MM.1S (cell line): ENCODE measurements at regions not wholly inside any gene's neighbourhood (a gene's known extent, or its start where the extent isn't known, plus 50 kb on each side); places are given as distances from the start of the nearest gene placed in this dataset.

Experiments
- DNase-seq: peaks from one replicate; pipeline ENCODE4 v3.0.0-alpha.2; 2015
- H2AFZ ChIP-seq: fragments of 300-600 bp; sonication (generic); 2 replicates; pipeline ENCODE4 v1.6.0; 2016; ENCODE audit warnings: antibody characterized with exemption, low read length
- H3F3A ChIP-seq: fragments of 300-600 bp; sonication (generic); 2 replicates; pipeline ENCODE4 v1.6.1; 2016; ENCODE audit warnings: mild to moderate bottlenecking, antibody characterized with exemption, low read length, moderate library complexity, mixed read lengths; ENCODE audit not compliant: insufficient read depth
- H3K27ac ChIP-seq: fragments of 300-600 bp; sonication (generic); 2 replicates; pipeline ENCODE4 v1.5.1; 2016; ENCODE audit warnings: mild to moderate bottlenecking, low read length
- H3K27me3 ChIP-seq: fragments of 300-600 bp; sonication (generic); replicated peaks from 2 replicates; pipeline ENCODE4 v1.6.0; 2016; ENCODE audit warnings: low read length; ENCODE audit not compliant: insufficient read depth
- H3K36me3 ChIP-seq: fragments of 300-600 bp; sonication (generic); replicated peaks from 2 replicates; pipeline ENCODE4 v1.6.1; 2016; ENCODE audit warnings: mild to moderate bottlenecking, low read length, mixed read lengths; ENCODE audit not compliant: insufficient read depth
- H3K4me1 ChIP-seq: fragments of 300-600 bp; sonication (generic); 2 replicates; pipeline ENCODE4 v1.6.1; 2016; ENCODE audit warnings: low read length, mixed read lengths
- H3K4me2 ChIP-seq: fragments of 300-600 bp; sonication (generic); 2 replicates; pipeline ENCODE4 v1.6.0; 2016; ENCODE audit warnings: low read depth, low read length
- H3K4me3 ChIP-seq: fragments of 300-600 bp; sonication (generic); 2 replicates; pipeline ENCODE4 v1.5.1; 2016; ENCODE audit warnings: low read length, mixed read lengths
- H3K79me2 ChIP-seq: fragments of 300-600 bp; sonication (generic); 2 replicates; pipeline ENCODE4 v1.6.1; 2016; ENCODE audit warnings: mixed run types, low read length, mixed read lengths
- H3K9ac ChIP-seq: fragments of 300-600 bp; sonication (generic); 2 replicates; pipeline ENCODE4 v1.6.1; 2016; ENCODE audit warnings: low read length, mixed read lengths
- H3K9me2 ChIP-seq: fragments of 300-600 bp; sonication (generic); replicated peaks from 2 replicates; pipeline ENCODE4 v1.6.1; 2016; ENCODE audit warnings: mild to moderate bottlenecking, low read length, mixed read lengths; ENCODE audit not compliant: insufficient read depth
- H3K9me3 ChIP-seq: fragments of 300-600 bp; sonication (generic); replicated peaks from 2 replicates; pipeline ENCODE4 v1.6.1; 2016; ENCODE audit warnings: mild to moderate bottlenecking, low read length, mixed read lengths; ENCODE audit not compliant: insufficient read depth
- H4K20me1 ChIP-seq: fragments of 300-600 bp; sonication (generic); 2 replicates; pipeline ENCODE4 v1.6.1; 2016; ENCODE audit warnings: mild to moderate bottlenecking, low read length, moderate library complexity, mixed read lengths; ENCODE audit not compliant: insufficient read depth
- CTCF ChIP-seq: fragments of 300-600 bp; sonication (generic); IDR thresholded peaks from 2 replicates; pipeline ENCODE4 v1.5.1; 2016; ENCODE audit warnings: antibody characterized with exemption, low read length, mixed read lengths
- EZH2 ChIP-seq: fragments of 300-600 bp; sonication (generic); optimal IDR thresholded peaks from 2 replicates; pipeline ENCODE3; 2017; ENCODE audit warnings: low read depth, mild to moderate bottlenecking, antibody characterized with exemption, low read length, mixed read lengths
- EZH2phosphoT487 ChIP-seq: fragments of 300-600 bp; sonication (generic); IDR thresholded peaks from 2 replicates; pipeline ENCODE4 v1.6.1; 2018; ENCODE audit warnings: antibody characterized with exemption, low read length

- H3K27ac ChIP-seq: no peak overlapping the region
- no peaks in the 10 kb centered on the region for H3K36me3 ChIP-seq
- no peaks in the 10 kb centered on the region for H3K27me3 ChIP-seq
- no peak for DNase-seq
- no peak overlapping the region for H2AFZ ChIP-seq
- no peak overlapping the region for H3K4me3 ChIP-seq
- H3K4me2 ChIP-seq: no peak overlapping the region
- no peak overlapping the region for H3K9ac ChIP-seq
- no peaks in the 10 kb centered on the region for H3K79me2 ChIP-seq
- no peaks in the 10 kb centered on the region for H3F3A ChIP-seq
- H3K9me3 ChIP-seq: no peaks in the 10 kb centered on the region
- no peaks in the 10 kb centered on the region for H3K4me1 ChIP-seq
- no peak for TF ChIP-seq EZH2phosphoT487
- H4K20me1 ChIP-seq: no peaks in the 10 kb centered on the region
- no peaks in the 10 kb centered on the region for H3K9me2 ChIP-seq
Measured at GRCh38 chr1:14055442-14056223, 355.6 kb downstream of the PRDM2 start.

- Histone ChIP-seq H3K4me2 (no peak overlapping the region), H3K27me3 (no peaks in the 10 kb centered on the region), H3K9me2 (no peaks in the 10 kb centered on the region), H2AFZ (no peak overlapping the region), H3K4me3 (no peak overlapping the region), H3K4me1 (no peaks in the 10 kb centered on the region), H3K9ac (no peak overlapping the region), H3K79me2 (no peaks in the 10 kb centered on the region), H4K20me1 (no peaks in the 10 kb centered on the region), H3K9me3 (no peaks in the 10 kb centered on the region), H3F3A (no peaks in the 10 kb centered on the region), H3K36me3 (no peaks in the 10 kb centered on the region), H3K27ac (no peak overlapping the region)
- TF ChIP-seq EZH2: no peak
- TF ChIP-seq EZH2phosphoT487: no peak
- no peak for TF ChIP-seq CTCF
- no peak for DNase-seq
Measured at GRCh38 chr1:14057640-14058039, 357.7 kb downstream of the PRDM2 start.

- H3K36me3 ChIP-seq: no peaks in the 10 kb centered on the region
- TF ChIP-seq EZH2phosphoT487 (no peak), CTCF (no peak), EZH2 (no peak)
Measured at GRCh38 chr1:14061204-14061603, 361.2 kb downstream of the PRDM2 start.

GRCh38 chr1:14061722-14062121 lies 361.7 kb downstream of the PRDM2 start:
- no peaks in the 10 kb centered on the region for H3K36me3 ChIP-seq
- H3K4me3 ChIP-seq: no peak overlapping the region
- no peak overlapping the region for H3K4me2 ChIP-seq
- H3K9ac ChIP-seq: no peak overlapping the region
- no peaks in the 10 kb centered on the region for H3K27me3 ChIP-seq
- no peak for DNase-seq
- no peaks in the 10 kb centered on the region for H3F3A ChIP-seq
- no peaks in the 10 kb centered on the region for H3K79me2 ChIP-seq
- H2AFZ ChIP-seq: no peak overlapping the region
- H3K9me3 ChIP-seq: no peaks in the 10 kb centered on the region
- no peaks in the 10 kb centered on the region for H3K4me1 ChIP-seq
- TF ChIP-seq EZH2phosphoT487 (no peak), EZH2 (no peak), CTCF (no peak)
- H3K27ac ChIP-seq: no peak overlapping the region
- no peaks in the 10 kb centered on the region for H3K9me2 ChIP-seq
- H4K20me1 ChIP-seq: no peaks in the 10 kb centered on the region

More at GRCh38 chr1:14061204-14061603, 361.2 kb downstream of the PRDM2 start:
- Histone ChIP-seq H3F3A (no peaks in the 10 kb centered on the region), H3K79me2 (no peaks in the 10 kb centered on the region), H3K27ac (no peak overlapping the region), H4K20me1 (no peaks in the 10 kb centered on the region), H3K4me3 (no peak overlapping the region), H3K9me2 (no peaks in the 10 kb centered on the region), H3K9me3 (no peaks in the 10 kb centered on the region), H3K27me3 (no peaks in the 10 kb centered on the region), H3K4me1 (no peaks in the 10 kb centered on the region), H2AFZ (no peak overlapping the region), H3K4me2 (no peak overlapping the region), H3K9ac (no peak overlapping the region)
- DNase-seq: no peak
